Stimulated activated CD4-positive, alpha-beta T cell treated with anti-CD3 and anti-CD28 coated beads, Interleukin-15, amount 100 ng/mL, for 24 hours (primary cell): ENCODE measurements at regions not wholly inside any gene's neighbourhood (a gene's known extent, or its start where the extent isn't known, plus 50 kb on each side); places are given as distances from the start of the nearest gene placed in this dataset.
"Not testable (repeated sequence)": the region's sequence is repeated elsewhere in the genome, so short reads cannot be mapped to it uniquely, and the experiment has no call there.

Experiments used
- DNase-seq: peaks from one replicate; pipeline ENCODE4 v3.0.0-alpha.2; 2020

- DNase-seq = no peak
Observed at GRCh38 chr5:163889369-163889768, 383.9 kb downstream of the MAT2B start.

GRCh38 chr5:163890261-163890660 is 384.8 kb downstream of the MAT2B start:
- no peak for DNase-seq

GRCh38 chr5:163893281-163893680 is 387.9 kb downstream of the MAT2B start:
- DNase-seq = no peak

- no peak for DNase-seq
Observed at GRCh38 chr5:163894645-163895044, 389.2 kb downstream of the MAT2B start.

GRCh38 chr5:163898873-163899272 is 393.5 kb downstream of the MAT2B start:
- DNase-seq = no peak

GRCh38 chr5:163907783-163908182 is 402.4 kb downstream of the MAT2B start:
- DNase-seq = not testable (repeated sequence)

GRCh38 chr5:163908253-163908652 is 402.8 kb downstream of the MAT2B start:
- no peak for DNase-seq

GRCh38 chr5:163910226-163910625 is 404.8 kb downstream of the MAT2B start:
- no peak for DNase-seq

- no peak for DNase-seq
Observed at GRCh38 chr5:163912046-163912445, 406.6 kb downstream of the MAT2B start.

- DNase-seq = no peak
Observed at GRCh38 chr5:163913548-163913947, 408.1 kb downstream of the MAT2B start.

- no peak for DNase-seq
Observed at GRCh38 chr5:163914910-163915309, 409.5 kb downstream of the MAT2B start.

GRCh38 chr5:163915481-163915961 is 410.1 kb downstream of the MAT2B start:
- DNase-seq = no peak

GRCh38 chr5:163916376-163916775 is 411.0 kb downstream of the MAT2B start:
- DNase-seq = no peak

GRCh38 chr5:163916861-163917260 is 411.4 kb downstream of the MAT2B start:
- no peak for DNase-seq

- no peak for DNase-seq
Observed at GRCh38 chr5:163917747-163918146, 412.3 kb downstream of the MAT2B start.

- DNase-seq = not testable (repeated sequence)
Observed at GRCh38 chr5:163934990-163935389, 429.6 kb downstream of the MAT2B start.

- no peak for DNase-seq
Observed at GRCh38 chr5:163938595-163938994, 433.2 kb downstream of the MAT2B start.

GRCh38 chr5:163941079-163941478 is 435.7 kb downstream of the MAT2B start:
- DNase-seq = no peak

GRCh38 chr5:163943546-163943945 is 438.1 kb downstream of the MAT2B start:
- DNase-seq = no peak

- no peak for DNase-seq
Observed at GRCh38 chr5:163944738-163945137, 439.3 kb downstream of the MAT2B start.

- DNase-seq = no peak
Observed at GRCh38 chr5:163947848-163948666, 442.6 kb downstream of the MAT2B start.

- DNase-seq = no peak
Observed at GRCh38 chr5:163950248-163950647, 444.8 kb downstream of the MAT2B start.

- no peak for DNase-seq
Observed at GRCh38 chr5:163951069-163951468, 445.6 kb downstream of the MAT2B start.

- DNase-seq = no peak
Observed at GRCh38 chr5:163953901-163954300, 448.5 kb downstream of the MAT2B start.

- DNase-seq = not testable (repeated sequence)
Observed at GRCh38 chr5:163961230-163961629, 455.8 kb downstream of the MAT2B start.
